IPS DF 6.9 (cell line): ENCODE measurements at regions not wholly inside any gene's neighbourhood (a gene's known extent, or its start where the extent isn't known, plus 50 kb on each side); places are given as distances from the start of the nearest gene placed in this dataset.

ENCODE experiments used
- DNase-seq: peaks from one replicate; pipeline ENCODE4 v3.0.0-alpha.2; 2013; ENCODE audit warnings: low read depth, low spot score
- H3K27ac ChIP-seq: one replicate; pipeline ENCODE4 v1.5.1; 2013; ENCODE audit warnings: low read length, control low read depth
- H3K27me3 ChIP-seq: 2 replicates; pipeline ENCODE4 v1.6.1; 2013; ENCODE audit warnings: mild to moderate bottlenecking, low read length; ENCODE audit not compliant: control insufficient read depth, insufficient read depth
- H3K36me3 ChIP-seq: 2 replicates; pipeline ENCODE4 v1.6.1; 2013; ENCODE audit warnings: low read length; ENCODE audit not compliant: control insufficient read depth, insufficient read depth
- H3K4me1 ChIP-seq: 2 replicates; pipeline ENCODE4 v1.6.1; 2013; ENCODE audit warnings: low read length; ENCODE audit not compliant: control insufficient read depth, insufficient read depth
- H3K4me3 ChIP-seq: 2 replicates; pipeline ENCODE4 v1.5.1; 2013; ENCODE audit warnings: mild to moderate bottlenecking, low read length
- H3K9me3 ChIP-seq: 2 replicates; pipeline ENCODE4 v1.6.1; 2013; ENCODE audit warnings: low read length, inconsistent platforms; ENCODE audit not compliant: control insufficient read depth, insufficient read depth
- whole genome bisulfite sequencing: extraction: QIAGEN DNeasy Blood & Tissue Kit; methylation state at CpG from one replicate; pipeline ENCODE4 v1.1.7; 2013; ENCODE audit warnings: mixed read lengths, missing lambda C conversion rate; ENCODE audit not compliant: insufficient read length, insufficient coverage; 5-methylcytosine and 5-hydroxymethylcytosine counted together

GRCh38 chr10:131789516-131789915 is 111.3 kb upstream of the PPP2R2D start:
- Histone ChIP-seq H3K36me3 (no peaks in the 10 kb centered on the region), H3K4me3 (no peak overlapping the region), H3K9me3 (peaks cover 3% of the 10 kb centered on the region; the same call in 1 of the 2 replicates), H3K27ac (no peak overlapping the region), H3K4me1 (no peaks in the 10 kb centered on the region; the same call in 1 of the 2 replicates), H3K27me3 (no peaks in the 10 kb centered on the region)
- no CpG with 5 or more reads among the region's 7 CpGs for WGBS
- no peak for DNase-seq

- Histone ChIP-seq H3K4me1 (no peaks in the 10 kb centered on the region; the same call in 1 of the 2 replicates), H3K9me3 (peaks cover 3% of the 10 kb centered on the region; the same call in 1 of the 2 replicates), H3K27me3 (no peaks in the 10 kb centered on the region), H3K36me3 (no peaks in the 10 kb centered on the region), H3K27ac (no peak overlapping the region), H3K4me3 (no peak overlapping the region)
- WGBS, result no CpG with 5 or more reads among the region's 4 CpGs
- DNase-seq, result no peak
Observed at GRCh38 chr10:131790021-131790420, 110.8 kb upstream of the PPP2R2D start.

- H3K4me3 ChIP-seq, result no peak overlapping the region
- no CpG with 5 or more reads among the region's 12 CpGs for WGBS
- peaks cover 3% of the 10 kb centered on the region for H3K9me3 ChIP-seq
- H3K36me3 ChIP-seq, result no peaks in the 10 kb centered on the region
- DNase-seq, result no peak
- no peaks in the 10 kb centered on the region; the same call in 1 of the 2 replicates for H3K4me1 ChIP-seq
- no peak overlapping the region for H3K27ac ChIP-seq
- H3K27me3 ChIP-seq, result no peaks in the 10 kb centered on the region
Observed at GRCh38 chr10:131792011-131792651, 108.7 kb upstream of the PPP2R2D start.

- no peaks in the 10 kb centered on the region; the same call in 1 of the 2 replicates for H3K4me1 ChIP-seq
- WGBS, result no CpG with 5 or more reads among the region's 7 CpGs
- no peak overlapping the region for H3K27ac ChIP-seq
- no peaks in the 10 kb centered on the region for H3K27me3 ChIP-seq
- no peaks in the 10 kb centered on the region for H3K36me3 ChIP-seq
- DNase-seq, result no peak
- H3K4me3 ChIP-seq, result no peak overlapping the region
- peaks cover 5% of the 10 kb centered on the region for H3K9me3 ChIP-seq
Observed at GRCh38 chr10:131792809-131793208, 108.0 kb upstream of the PPP2R2D start.

GRCh38 chr10:131795761-131796160 is 105.0 kb upstream of the PPP2R2D start:
- Histone ChIP-seq H3K9me3 (peaks cover 4% of the 10 kb centered on the region), H3K36me3 (no peaks in the 10 kb centered on the region), H3K4me1 (no peaks in the 10 kb centered on the region; the same call in 1 of the 2 replicates), H3K27ac (no peak overlapping the region), H3K27me3 (no peaks in the 10 kb centered on the region), H3K4me3 (no peak overlapping the region)
- DNase-seq, result no peak
- no CpG with 5 or more reads among the region's 2 CpGs for WGBS

- Histone ChIP-seq H3K4me1 (no peaks in the 10 kb centered on the region), H3K27ac (no peak overlapping the region), H3K36me3 (no peaks in the 10 kb centered on the region), H3K27me3 (no peaks in the 10 kb centered on the region), H3K9me3 (peaks cover 2% of the 10 kb centered on the region; the same call in 1 of the 2 replicates), H3K4me3 (no peak overlapping the region)
- DNase-seq, result no peak
Observed at GRCh38 chr10:131797626-131798025, 103.2 kb upstream of the PPP2R2D start.

GRCh38 chr10:131799429-131799828 is 101.4 kb upstream of the PPP2R2D start:
- H3K27me3 ChIP-seq, result no peaks in the 10 kb centered on the region
- no peak for DNase-seq
- no peak overlapping the region for H3K27ac ChIP-seq
- no peak overlapping the region for H3K4me3 ChIP-seq
- no peaks in the 10 kb centered on the region; the same call in 1 of the 2 replicates for H3K4me1 ChIP-seq
- H3K36me3 ChIP-seq, result no peaks in the 10 kb centered on the region
- H3K9me3 ChIP-seq, result peaks cover 3% of the 10 kb centered on the region; the same call in 1 of the 2 replicates
- no CpG with 5 or more reads among the region's 1 CpG for WGBS

GRCh38 chr10:131802156-131802915 is 98.5 kb upstream of the PPP2R2D start:
- Histone ChIP-seq H3K4me1 (no peaks in the 10 kb centered on the region; the same call in 1 of the 2 replicates), H3K4me3 (no peak overlapping the region), H3K36me3 (no peaks in the 10 kb centered on the region), H3K27me3 (no peaks in the 10 kb centered on the region), H3K27ac (no peak overlapping the region), H3K9me3 (peaks cover 5% of the 10 kb centered on the region)
- no peak for DNase-seq
- WGBS, result no CpG with 5 or more reads among the region's 16 CpGs

GRCh38 chr10:131802996-131803395 is 97.8 kb upstream of the PPP2R2D start:
- no peaks in the 10 kb centered on the region for H3K36me3 ChIP-seq
- no peaks in the 10 kb centered on the region; the same call in 1 of the 2 replicates for H3K4me1 ChIP-seq
- peaks cover 4% of the 10 kb centered on the region for H3K9me3 ChIP-seq
- WGBS, result no CpG with 5 or more reads among the region's 13 CpGs
- DNase-seq, result no peak
- no peak overlapping the region for H3K4me3 ChIP-seq
- H3K27ac ChIP-seq, result no peak overlapping the region
- no peaks in the 10 kb centered on the region for H3K27me3 ChIP-seq

GRCh38 chr10:131803860-131804425 is 96.9 kb upstream of the PPP2R2D start:
- no peaks in the 10 kb centered on the region for H3K36me3 ChIP-seq
- no peak for DNase-seq
- no CpG with 5 or more reads among the region's 9 CpGs for WGBS
- no peak overlapping the region for H3K27ac ChIP-seq
- no peaks in the 10 kb centered on the region; the same call in 1 of the 2 replicates for H3K4me1 ChIP-seq
- H3K9me3 ChIP-seq, result peaks cover 4% of the 10 kb centered on the region
- no peaks in the 10 kb centered on the region for H3K27me3 ChIP-seq
- no peak overlapping the region for H3K4me3 ChIP-seq
